OCI-M1 (cell line): ENCODE measurements at regions not wholly inside any gene's neighbourhood (a gene's known extent, or its start where the extent isn't known, plus 50 kb on each side); places are given as distances from the start of the nearest gene placed in this dataset.

Experiments used
- DNase-seq: peaks from one replicate; lab custom pipeline; 2025; lab: John Stamatoyannopoulos, UW

DNA sequence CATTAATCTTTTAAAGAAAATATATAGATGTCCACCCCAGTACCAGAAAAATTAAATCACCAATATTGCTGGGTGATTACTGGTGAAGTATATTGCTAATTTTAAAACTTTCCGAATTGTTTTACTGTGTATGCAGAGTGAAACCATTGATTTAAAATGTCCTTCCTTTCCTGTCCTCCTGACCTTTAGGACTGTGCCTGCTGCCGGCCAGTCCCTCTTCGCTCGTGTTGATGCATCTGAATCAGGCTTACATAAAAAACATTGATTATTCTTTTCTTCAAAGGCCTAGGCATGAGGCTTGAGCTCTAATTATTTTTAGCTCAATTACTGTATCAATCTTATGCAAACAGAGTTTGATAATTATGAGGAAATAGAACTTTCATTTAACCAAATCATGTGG lies 1128.1 kb downstream of the BRINP3 start:
- no peak for DNase-seq

GRCh38 chr1:189350983-189351616 lies 1126.6 kb downstream of the BRINP3 start:
- peak; percentile 74 for DNase-seq

- DNase-seq: no peak
Measured at GRCh38 chr1:189351960-189352359, 1125.7 kb downstream of the BRINP3 start.

DNA sequence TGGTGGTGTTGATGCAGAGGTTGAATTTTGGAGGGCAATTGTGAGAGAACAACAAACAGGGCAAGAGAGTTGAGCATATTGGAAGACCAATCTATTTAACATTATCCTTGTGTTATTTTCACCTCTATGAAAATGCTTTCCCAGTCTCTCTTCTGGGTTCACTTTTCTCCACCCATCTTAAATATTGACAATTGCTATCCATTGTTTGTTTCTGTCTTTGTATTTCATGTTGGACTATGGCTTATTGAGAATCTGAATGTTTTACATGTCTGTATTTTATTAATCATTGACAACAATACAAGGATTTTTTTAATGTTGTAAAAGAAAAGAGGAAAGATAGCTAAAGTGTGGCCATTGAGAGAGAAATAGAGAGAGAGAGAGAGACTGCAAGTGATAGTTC lies 1121.5 kb downstream of the BRINP3 start:
- DNase-seq: no peak

DNA sequence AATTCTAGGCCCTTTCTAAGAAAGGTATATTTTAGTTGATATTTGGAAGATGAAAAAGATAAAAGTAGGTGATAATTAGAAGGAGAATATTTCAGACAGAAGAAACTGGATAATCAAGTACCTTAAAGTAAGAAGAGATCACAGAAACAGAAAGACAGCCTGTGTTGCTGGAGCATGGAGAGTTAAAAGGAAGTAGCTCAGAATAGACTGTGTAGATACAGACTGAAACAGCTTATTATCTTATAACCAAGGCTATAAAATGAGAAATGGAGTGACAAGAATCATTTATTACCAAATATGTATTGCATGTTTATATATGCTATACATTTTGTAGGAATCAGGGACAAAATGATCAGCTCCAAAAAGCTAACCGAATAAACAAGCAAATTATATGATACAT lies 1120.3 kb downstream of the BRINP3 start:
- peak; percentile 44 for DNase-seq

DNA sequence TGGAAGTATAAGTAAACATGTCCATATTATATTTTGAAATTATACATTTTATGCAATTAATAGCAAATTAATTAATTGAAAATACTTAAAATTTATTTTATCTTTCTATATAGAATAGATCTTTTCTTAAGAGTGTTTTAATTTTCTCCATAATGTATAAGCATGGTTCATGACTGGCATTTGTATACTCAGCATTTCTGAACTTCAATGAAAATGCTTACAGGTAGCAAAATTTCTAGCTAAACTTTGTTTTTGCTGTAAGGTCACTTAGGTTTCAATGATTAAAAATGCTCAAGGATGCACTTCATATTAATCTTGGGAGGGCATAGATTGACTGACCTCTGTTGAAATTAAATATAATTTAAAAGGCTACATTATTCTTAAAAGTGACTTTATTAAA lies 1108.1 kb downstream of the BRINP3 start:
- DNase-seq: no peak

DNA sequence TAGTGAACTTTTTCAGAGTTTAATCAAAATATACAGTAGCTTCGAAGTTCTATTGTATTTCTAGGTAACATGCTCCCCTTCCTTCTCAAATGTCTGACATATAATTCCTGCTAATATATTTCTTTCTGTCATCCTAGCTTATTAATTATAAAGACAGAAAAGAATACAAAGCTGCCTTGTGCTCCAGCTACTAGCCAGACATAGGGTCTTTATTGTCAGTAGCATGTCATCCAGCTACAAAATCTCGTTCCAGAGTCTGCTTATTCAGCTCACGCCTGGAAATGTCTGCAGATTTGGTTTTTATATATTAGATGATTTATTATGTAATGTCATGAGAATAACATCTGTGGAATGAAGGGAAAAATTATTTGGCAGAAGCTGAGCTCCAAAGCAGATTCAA lies 1102.8 kb downstream of the BRINP3 start:
- no peak for DNase-seq

- DNase-seq: no peak
Measured at GRCh38 chr1:189405419-189405818, 1072.2 kb downstream of the BRINP3 start.

- peak; percentile 21 for DNase-seq
Measured at GRCh38 chr1:189409774-189410173, 1067.9 kb downstream of the BRINP3 start.

- no peak for DNase-seq
Measured at GRCh38 chr1:189424746-189425331, 1052.8 kb downstream of the BRINP3 start.

- DNase-seq: peak; percentile 81
Measured at GRCh38 chr1:189429610-189430009, 1048.1 kb downstream of the BRINP3 start.

DNA sequence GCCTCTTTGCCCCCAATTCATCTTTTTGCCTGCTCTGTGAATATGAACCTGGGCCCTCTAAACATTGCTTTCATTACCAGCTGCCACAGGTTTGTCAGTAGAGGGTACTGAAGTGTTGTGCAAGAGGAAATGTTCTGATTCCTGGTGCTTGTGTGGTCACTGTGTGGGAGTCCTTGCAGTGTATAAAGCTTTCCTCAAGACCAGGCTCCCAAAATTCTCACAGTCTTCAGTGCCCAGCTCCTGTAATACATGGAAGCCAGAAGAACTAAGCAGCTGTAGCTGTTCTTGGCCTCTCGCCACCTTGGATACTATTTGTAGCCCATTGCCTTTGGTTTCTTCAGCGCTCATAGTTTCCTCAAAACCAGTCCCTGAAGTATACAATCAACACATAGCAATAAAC lies 1046.2 kb downstream of the BRINP3 start:
- peak; percentile 44 for DNase-seq

GRCh38 chr1:189432753-189433152 lies 1044.9 kb downstream of the BRINP3 start:
- no peak for DNase-seq

GRCh38 chr1:189434461-189434860 lies 1043.2 kb downstream of the BRINP3 start:
- no peak for DNase-seq

GRCh38 chr1:189435398-189435797 lies 1042.3 kb downstream of the BRINP3 start:
- no peak for DNase-seq

GRCh38 chr1:189438808-189439207 lies 1038.9 kb downstream of the BRINP3 start:
- peak; percentile 70 for DNase-seq

- no peak for DNase-seq
Measured at GRCh38 chr1:189463166-189463565, 1014.5 kb downstream of the BRINP3 start.

DNA sequence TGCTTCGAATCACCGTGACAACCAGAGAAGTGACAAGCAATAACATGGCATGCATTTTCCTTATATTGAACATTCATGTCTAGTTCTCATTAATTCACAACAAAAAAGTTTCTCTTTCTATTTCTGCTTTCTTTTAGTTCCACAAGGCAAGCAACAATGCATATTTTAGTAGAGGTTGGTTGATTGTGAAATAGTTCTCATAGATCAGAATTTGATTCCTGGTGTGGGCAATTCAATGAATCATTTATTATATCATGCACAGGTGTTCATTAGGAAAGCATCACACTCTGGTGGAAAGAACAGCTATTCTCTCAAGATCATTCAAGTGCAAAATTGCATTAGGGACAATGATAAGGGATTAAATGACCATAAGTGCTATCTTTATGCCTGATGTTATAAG lies 980.9 kb downstream of the BRINP3 start:
- peak; percentile 27 for DNase-seq

DNA sequence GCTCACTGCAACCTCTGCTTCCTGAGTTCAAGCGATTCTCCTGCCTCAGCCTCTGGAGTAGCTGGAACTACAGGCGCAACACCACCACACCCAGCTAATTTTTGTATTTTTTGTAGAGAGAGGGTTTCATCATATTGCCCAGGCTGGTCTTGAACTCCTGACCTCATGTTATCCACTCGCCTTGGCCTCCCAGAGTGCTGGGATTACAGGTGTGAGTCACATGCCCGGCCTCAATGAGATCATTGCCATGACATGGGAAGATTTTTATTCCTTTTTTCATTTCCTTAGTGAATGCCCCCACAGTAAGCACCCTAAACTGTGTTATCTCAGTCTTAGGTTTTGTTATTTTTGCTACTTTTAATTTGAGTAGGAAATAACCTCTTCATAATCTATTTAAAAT lies 977.9 kb downstream of the BRINP3 start:
- DNase-seq: no peak

DNA sequence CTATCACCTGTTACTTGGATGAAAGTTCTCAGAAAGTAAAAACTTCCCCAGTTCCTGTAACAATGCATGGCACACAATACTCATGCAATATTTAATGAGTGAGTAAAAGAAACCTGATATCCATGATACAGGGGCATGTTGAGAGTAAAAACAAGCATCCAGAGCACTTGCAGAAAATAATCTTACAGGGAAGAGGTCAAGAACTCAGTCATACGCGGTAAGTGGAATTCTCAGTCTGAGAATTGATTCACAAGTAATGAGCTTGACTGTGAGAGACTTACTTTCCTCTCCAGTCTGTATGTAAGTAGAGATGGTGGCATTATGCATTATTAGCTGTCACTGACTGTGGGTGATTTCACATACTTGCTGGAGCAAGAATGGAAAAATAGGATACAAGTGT lies 976.9 kb downstream of the BRINP3 start:
- DNase-seq: no peak

GRCh38 chr1:189510827-189511226 lies 966.8 kb downstream of the BRINP3 start:
- DNase-seq: no peak

DNA sequence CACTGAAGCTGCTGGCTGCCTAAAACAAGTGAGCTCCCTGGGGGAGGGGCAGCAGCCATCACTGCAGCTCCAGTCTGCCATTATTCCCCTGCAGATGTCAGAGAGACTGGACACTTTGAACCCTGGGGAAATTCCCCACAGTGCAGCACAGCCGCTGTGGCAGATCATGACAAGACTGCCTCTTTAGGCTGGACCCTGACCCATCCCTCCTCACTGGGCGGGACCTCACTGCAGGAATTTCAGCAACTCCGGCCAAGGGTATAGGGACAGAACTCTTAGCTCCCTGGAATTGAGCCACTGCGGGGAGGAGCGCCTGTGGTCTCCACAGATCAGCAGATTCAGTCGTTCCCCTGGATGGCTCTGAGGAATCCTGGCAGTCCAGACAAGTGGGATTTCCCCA lies 964.6 kb downstream of the BRINP3 start:
- DNase-seq: no peak

DNA sequence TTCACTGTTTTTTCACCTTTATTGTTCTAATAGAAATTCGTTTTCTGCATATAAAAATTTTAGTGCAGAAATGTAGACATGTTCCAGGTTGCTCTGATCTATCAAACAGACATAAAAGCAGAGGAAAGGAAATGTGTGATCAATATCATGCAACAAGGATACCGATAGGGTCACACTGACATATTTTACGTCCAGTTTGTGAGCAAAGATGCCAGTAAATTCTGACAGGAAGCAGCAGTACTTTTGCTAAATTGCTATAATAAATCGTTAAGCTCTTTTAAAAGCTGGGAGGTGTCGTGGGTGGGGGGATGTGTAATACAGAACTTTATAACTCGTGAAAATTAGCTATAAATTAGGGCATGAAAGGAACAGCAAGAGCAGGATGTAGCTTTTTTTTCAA lies 955.2 kb downstream of the BRINP3 start:
- DNase-seq: no peak

DNA sequence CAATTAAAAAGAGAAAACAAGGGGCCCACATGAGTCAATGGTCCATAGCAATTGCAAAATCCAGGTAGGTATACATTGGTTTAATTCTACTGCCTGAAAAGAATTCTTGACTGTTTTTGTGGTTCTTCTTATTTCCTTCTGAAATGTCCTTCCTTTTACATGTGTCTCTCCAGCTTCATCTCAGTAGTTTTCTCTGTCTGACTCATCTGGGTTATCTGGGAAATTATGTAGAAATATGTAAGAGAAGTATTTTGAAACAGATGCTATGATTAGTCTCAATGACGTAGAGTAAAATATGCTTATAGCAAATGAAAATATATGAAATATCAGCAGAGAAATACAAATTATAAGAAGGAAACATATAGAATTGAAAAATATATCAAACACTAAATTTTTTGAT lies 953.2 kb downstream of the BRINP3 start:
- DNase-seq: no peak
